22Rv1 (cell line): ENCODE measurements at regions not wholly inside any gene's neighbourhood (a gene's known extent, or its start where the extent isn't known, plus 50 kb on each side); places are given as distances from the start of the nearest gene placed in this dataset.
"Not testable (repeated sequence)": the region's sequence is repeated elsewhere in the genome, so short reads cannot be mapped to it uniquely, and the experiment has no call there.

ENCODE experiments used
- H3K27ac ChIP-seq: fragments of 450-650 bp; 2 replicates; pipeline ENCODE4 v1.5.1; 2017
- ZFX ChIP-seq: fragments of 450-650 bp; IDR thresholded peaks from 2 replicates; pipeline ENCODE4 v1.6.1; 2017; ENCODE audit warnings: antibody characterized with exemption, borderline replicate concordance
- TF ChIP-seq, protein P1 (sequence below): fragments of 450-650 bp; IDR thresholded peaks from 2 replicates; pipeline ENCODE4 v1.5.1; 2017; ENCODE audit warnings: mild to moderate bottlenecking

GRCh38 chr9:87026204-87026603, 78.9 kb upstream of the GAS1 start:
- TF ChIP-seq, protein P1, sequence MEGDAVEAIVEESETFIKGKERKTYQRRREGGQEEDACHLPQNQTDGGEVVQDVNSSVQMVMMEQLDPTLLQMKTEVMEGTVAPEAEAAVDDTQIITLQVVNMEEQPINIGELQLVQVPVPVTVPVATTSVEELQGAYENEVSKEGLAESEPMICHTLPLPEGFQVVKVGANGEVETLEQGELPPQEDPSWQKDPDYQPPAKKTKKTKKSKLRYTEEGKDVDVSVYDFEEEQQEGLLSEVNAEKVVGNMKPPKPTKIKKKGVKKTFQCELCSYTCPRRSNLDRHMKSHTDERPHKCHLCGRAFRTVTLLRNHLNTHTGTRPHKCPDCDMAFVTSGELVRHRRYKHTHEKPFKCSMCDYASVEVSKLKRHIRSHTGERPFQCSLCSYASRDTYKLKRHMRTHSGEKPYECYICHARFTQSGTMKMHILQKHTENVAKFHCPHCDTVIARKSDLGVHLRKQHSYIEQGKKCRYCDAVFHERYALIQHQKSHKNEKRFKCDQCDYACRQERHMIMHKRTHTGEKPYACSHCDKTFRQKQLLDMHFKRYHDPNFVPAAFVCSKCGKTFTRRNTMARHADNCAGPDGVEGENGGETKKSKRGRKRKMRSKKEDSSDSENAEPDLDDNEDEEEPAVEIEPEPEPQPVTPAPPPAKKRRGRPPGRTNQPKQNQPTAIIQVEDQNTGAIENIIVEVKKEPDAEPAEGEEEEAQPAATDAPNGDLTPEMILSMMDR: no peak
- no peak for TF ChIP-seq ZFX
- H3K27ac ChIP-seq: no peak overlapping the region

- not testable (repeated sequence) for H3K27ac ChIP-seq
These were observed 81.5 kb upstream of the GAS1 start for GRCh38 chr9:87028836-87029235.

DNA sequence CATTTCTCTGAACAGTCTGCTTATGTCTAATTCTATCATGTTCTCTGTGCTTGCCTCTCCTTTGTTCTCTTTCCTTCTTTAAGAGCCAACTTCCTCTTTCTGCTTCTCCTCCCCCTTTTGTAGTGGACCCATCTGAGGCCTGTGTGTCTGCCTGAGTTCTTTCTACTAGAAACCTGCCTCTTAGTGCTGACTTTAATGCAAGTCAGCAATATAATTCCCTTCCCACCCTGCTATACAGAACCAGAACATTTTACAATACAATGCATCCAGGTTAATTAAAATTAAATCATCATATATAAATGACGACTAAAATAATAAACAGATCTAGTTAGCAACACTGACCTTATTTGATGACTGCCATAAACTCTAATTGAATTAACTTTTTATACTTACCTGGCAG, 82.6 kb upstream of the GAS1 start:
- H3K27ac ChIP-seq: no peak overlapping the region

DNA sequence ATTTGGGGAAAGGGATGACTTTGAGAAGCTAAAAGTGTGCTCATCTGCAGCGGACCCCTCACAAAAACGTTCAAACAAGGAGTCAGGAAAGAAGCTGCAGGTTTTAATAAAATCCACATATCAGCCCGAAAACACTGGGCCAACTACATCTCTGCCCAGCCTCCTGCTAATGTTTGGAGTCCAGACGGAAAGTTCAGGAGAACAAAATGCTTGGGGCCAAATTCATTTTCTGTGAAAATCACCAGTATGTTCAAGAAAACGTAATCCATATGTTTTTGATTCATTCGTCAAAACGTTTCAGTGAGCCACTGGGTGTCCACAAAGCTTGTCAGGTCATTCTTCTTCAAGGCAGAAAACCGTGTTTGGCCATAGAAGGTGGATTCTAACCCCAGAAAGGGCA, 87.5 kb upstream of the GAS1 start:
- no peak overlapping the region for H3K27ac ChIP-seq
- TF ChIP-seq ZFX: no peak
- TF ChIP-seq, protein P1: no peak

More for the DNA sequence above, 82.6 kb upstream of the GAS1 start:
- TF ChIP-seq ZFX: no peak
- TF ChIP-seq, protein P1: no peak

DNA sequence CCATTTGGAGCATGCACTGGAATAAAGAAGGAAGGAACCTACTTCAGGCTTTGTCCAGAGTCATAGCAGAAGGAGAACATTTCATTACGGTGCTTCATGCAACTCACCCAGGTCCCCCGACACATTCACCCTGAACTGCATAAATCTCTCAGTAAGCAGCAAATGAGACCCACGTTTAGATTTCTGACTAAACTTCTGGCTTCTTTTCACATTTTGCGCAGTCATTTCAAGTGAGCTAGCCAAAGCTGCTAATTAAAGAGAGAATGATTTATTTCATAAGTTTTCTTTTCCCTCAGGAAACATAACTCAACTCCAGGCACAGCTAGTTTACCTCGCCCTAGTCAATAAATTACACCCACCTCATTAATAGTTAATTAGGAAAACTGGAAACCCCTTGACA, 88.6 kb upstream of the GAS1 start:
- TF ChIP-seq, protein P1: no peak
- TF ChIP-seq ZFX: no peak
- H3K27ac ChIP-seq: no peak overlapping the region

GRCh38 chr9:87036506-87036905, 89.2 kb upstream of the GAS1 start:
- TF ChIP-seq, protein P1: no peak
- no peak for TF ChIP-seq ZFX
- no peak overlapping the region for H3K27ac ChIP-seq

GRCh38 chr9:87039809-87040392, 92.6 kb upstream of the GAS1 start:
- no peak overlapping the region for H3K27ac ChIP-seq
- TF ChIP-seq, protein P1: no peak
- no peak for TF ChIP-seq ZFX

DNA sequence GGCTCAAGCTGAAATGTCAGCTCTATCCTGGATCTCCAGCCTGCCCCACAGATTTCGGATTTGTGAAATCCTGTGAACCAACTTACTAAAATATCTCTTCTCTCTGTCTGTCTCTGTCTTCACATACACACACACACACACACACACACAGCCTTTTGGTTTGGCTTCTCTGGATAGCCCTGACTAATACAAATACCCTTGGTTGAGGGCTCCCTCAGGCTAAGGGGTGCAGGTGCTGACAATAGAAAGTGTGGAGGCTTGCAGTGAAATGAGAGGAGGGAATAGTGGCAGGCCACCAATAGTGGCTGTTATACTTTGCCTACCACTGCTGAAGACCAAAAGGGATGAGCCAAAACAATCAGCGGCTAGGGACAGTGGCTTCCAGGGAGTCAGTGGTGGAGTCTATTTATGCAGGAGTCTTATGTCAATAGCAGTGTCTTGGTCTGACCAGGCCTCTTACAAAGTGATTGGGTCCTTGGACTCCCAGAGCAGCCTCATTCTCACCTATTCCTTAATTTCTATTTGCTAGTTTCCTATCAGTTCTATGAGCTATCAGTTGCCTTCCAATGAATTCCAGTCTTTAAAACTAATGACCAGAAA, 93.2 kb upstream of the GAS1 start:
- TF ChIP-seq ZFX: no peak
- TF ChIP-seq, protein P1: no peak
- H3K27ac ChIP-seq: no peak overlapping the region

GRCh38 chr9:87041553-87042235, 94.4 kb upstream of the GAS1 start:
- not testable (repeated sequence) for H3K27ac ChIP-seq

- not testable (repeated sequence) for H3K27ac ChIP-seq
These were observed 102.8 kb upstream of the GAS1 start for GRCh38 chr9:87049929-87050608.
